ENCODE measurements at regions not wholly inside any gene's neighbourhood (a gene's known extent, or its start where the extent isn't known, plus 50 kb on each side); places are given as distances from the start of the nearest gene placed in this dataset.
A peak's percentile ranks its signal among the peaks of the same experiment; 100 is the strongest.

GRCh38 chr9:80651044-80651443 is 1038.3 kb downstream of the TLE1 start:
- TF ChIP-seq CTCF (IDR thresholded peaks at IDR 0.05), result no peak
- TF ChIP-seq POLR2AphosphoS5 (IDR thresholded peaks at IDR 0.05), result no peak
- TF ChIP-seq POLR2A (IDR thresholded peaks at IDR 0.05), result no peak
- no peak for TF ChIP-seq EP300 (IDR thresholded peaks at IDR 0.05)
- peak overlapping the region in 3 of 4 donors; percentile 38 to 60 (median 59) for H3K27ac ChIP-seq

GRCh38 chr9:80649496-80649895 is 1039.9 kb downstream of the TLE1 start:
- H3K27ac ChIP-seq, result peak overlapping the region; percentile 16 to 60 (median 48)
- H3K4me1 ChIP-seq, result peaks cover 0 to 40% (median 25%) of the 10 kb centered on the region in 4 donors
- intact Hi-C loops (cut with DNase I), result no loop called here
- DNase-seq, result peak; percentile 67
- no peak overlapping the region for H3K4me3 ChIP-seq
- no peak for TF ChIP-seq EP300 (IDR thresholded peaks at IDR 0.05)
- TF ChIP-seq POLR2A (IDR thresholded peaks at IDR 0.05), result no peak
- peak in 1 of 4 donors; percentile 9 for TF ChIP-seq POLR2AphosphoS5 (IDR thresholded peaks at IDR 0.05)
- TF ChIP-seq CTCF (IDR thresholded peaks at IDR 0.05), result no peak
- no peaks in the 10 kb centered on the region for H3K36me3 ChIP-seq
- H3K27me3 ChIP-seq, result no peaks in the 10 kb centered on the region
- H3K9me3 ChIP-seq, result no peaks in the 10 kb centered on the region
- 53 to 71% methylated on average over 2 of the region's 2 CpGs for WGBS, 2 donors

More at GRCh38 chr9:80651044-80651443, 1038.3 kb downstream of the TLE1 start:
- no peak for DNase-seq
- no peaks in the 10 kb centered on the region for H3K9me3 ChIP-seq
- no peaks in the 10 kb centered on the region for H3K27me3 ChIP-seq
- H3K4me3 ChIP-seq, result no peak overlapping the region
- peaks cover 0 to 40% (median 25%) of the 10 kb centered on the region in 4 donors for H3K4me1 ChIP-seq
- intact Hi-C loops (cut with DNase I), result no loop called here
- H3K36me3 ChIP-seq, result no peaks in the 10 kb centered on the region
- 68 to 74% methylated on average over 5 of the region's 5 CpGs for WGBS, 2 donors

- intact Hi-C loops (cut with DNase I), result no loop called here
- Histone ChIP-seq H3K4me3 (no peak overlapping the region), H3K27me3 (no peaks in the 10 kb centered on the region), H3K27ac (peak overlapping the region; percentile 16 to 60 (median 49)), H3K36me3 (no peaks in the 10 kb centered on the region), H3K4me1 (peaks cover 0 to 40% (median 25%) of the 10 kb centered on the region in 4 donors), H3K9me3 (no peaks in the 10 kb centered on the region)
- DNase-seq, result peak; percentile 78
- TF ChIP-seq CTCF (IDR thresholded peaks at IDR 0.05), result no peak
- no peak for TF ChIP-seq EP300 (IDR thresholded peaks at IDR 0.05)
- TF ChIP-seq POLR2AphosphoS5 (IDR thresholded peaks at IDR 0.05), result peak; percentile 10 to 72 (median 56)
- TF ChIP-seq POLR2A (IDR thresholded peaks at IDR 0.05), result no peak
- 48 to 54% methylated on average over 3 of the region's 3 CpGs for WGBS, 2 donors
Measured at GRCh38 chr9:80649001-80649420, 1040.3 kb downstream of the TLE1 start.

- intact Hi-C loops (cut with DNase I), result no loop called here
- TF ChIP-seq EP300 (IDR thresholded peaks at IDR 0.05) (no peak), POLR2A (IDR thresholded peaks at IDR 0.05) (no peak), POLR2AphosphoS5 (IDR thresholded peaks at IDR 0.05) (no peak), CTCF (IDR thresholded peaks at IDR 0.05) (no peak)
- peak overlapping the region in 3 of 4 donors; percentile 38 to 60 (median 60) for H3K27ac ChIP-seq
- no peak overlapping the region for H3K4me3 ChIP-seq
- H3K36me3 ChIP-seq, result no peaks in the 10 kb centered on the region
- no peaks in the 10 kb centered on the region for H3K9me3 ChIP-seq
- DNase-seq, result no peak
- no peaks in the 10 kb centered on the region for H3K27me3 ChIP-seq
- peaks cover 0 to 40% (median 25%) of the 10 kb centered on the region in 4 donors for H3K4me1 ChIP-seq
- 84% methylated on average over 1 of the region's 1 CpG for WGBS, 2 donors
Measured at GRCh38 chr9:80648336-80648735, 1041.0 kb downstream of the TLE1 start.

GRCh38 chr9:80646211-80646610 is 1043.1 kb downstream of the TLE1 start:
- peaks cover 0 to 33% (median 20%) of the 10 kb centered on the region in 4 donors for H3K4me1 ChIP-seq
- DNase-seq, result no peak

More at GRCh38 chr9:80646211-80646610, 1043.1 kb downstream of the TLE1 start:
- no peaks in the 10 kb centered on the region for H3K36me3 ChIP-seq
- H3K27ac ChIP-seq, result no peak overlapping the region
- no peak for TF ChIP-seq CTCF (IDR thresholded peaks at IDR 0.05)
- TF ChIP-seq POLR2A (IDR thresholded peaks at IDR 0.05), result no peak
- no peak for TF ChIP-seq EP300 (IDR thresholded peaks at IDR 0.05)
- no peak for TF ChIP-seq POLR2AphosphoS5 (IDR thresholded peaks at IDR 0.05)
- no peaks in the 10 kb centered on the region for H3K9me3 ChIP-seq
- no peak overlapping the region for H3K4me3 ChIP-seq
- intact Hi-C loops (cut with DNase I), result no loop called here
- no peaks in the 10 kb centered on the region for H3K27me3 ChIP-seq
- WGBS, 2 donors, result 87 to 88% methylated on average over 4 of the region's 4 CpGs

Data from sigmoid colon (tissue), 6 donors.